ENCODE measurements at regions not wholly inside any gene's neighbourhood (a gene's known extent, or its start where the extent isn't known, plus 50 kb on each side); places are given as distances from the start of the nearest gene placed in this dataset.

DNA sequence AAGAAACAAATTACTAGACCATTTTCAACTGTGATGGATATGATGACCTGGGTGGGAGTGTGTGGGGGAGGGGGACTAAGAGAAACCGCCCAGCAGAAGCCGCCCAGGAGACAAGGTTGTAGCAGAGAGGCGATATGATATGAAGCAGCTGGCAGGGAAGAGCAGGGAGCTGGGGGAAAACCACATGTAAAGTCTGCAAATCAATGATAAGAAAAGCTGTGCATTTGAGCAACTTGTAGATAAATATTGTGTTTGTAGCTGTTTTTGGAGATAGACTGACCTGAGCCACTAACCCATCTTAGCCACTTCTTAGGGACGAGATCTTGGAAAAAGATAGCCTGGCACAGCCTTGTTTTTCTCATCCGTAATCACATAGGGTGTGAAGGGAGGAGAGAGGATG lies 252.6 kb downstream of the SEC23IP start (continued):
- TF ChIP-seq, protein P1, sequence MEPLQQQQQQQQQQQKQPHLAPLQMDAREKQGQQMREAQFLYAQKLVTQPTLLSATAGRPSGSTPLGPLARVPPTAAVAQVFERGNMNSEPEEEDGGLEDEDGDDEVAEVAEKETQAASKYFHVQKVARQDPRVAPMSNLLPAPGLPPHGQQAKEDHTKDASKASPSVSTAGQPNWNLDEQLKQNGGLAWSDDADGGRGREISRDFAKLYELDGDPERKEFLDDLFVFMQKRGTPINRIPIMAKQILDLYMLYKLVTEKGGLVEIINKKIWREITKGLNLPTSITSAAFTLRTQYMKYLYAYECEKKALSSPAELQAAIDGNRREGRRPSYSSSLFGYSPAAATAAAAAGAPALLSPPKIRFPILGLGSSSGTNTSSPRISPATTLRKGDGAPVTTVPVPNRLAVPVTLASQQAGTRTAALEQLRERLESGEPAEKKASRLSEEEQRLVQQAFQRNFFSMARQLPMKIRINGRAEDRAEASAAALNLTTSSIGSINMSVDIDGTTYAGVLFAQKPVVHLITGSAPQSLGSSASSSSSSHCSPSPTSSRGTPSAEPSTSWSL (CRISPR knock-in tag; IDR thresholded peaks at IDR 0.05; ENCODE audit: borderline replicate concordance): no peak
- peak; percentile 86 for TF ChIP-seq MECOM (CRISPR knock-in tag; IDR thresholded peaks at IDR 0.05)
- no peak for TF ChIP-seq HDAC6 (IDR thresholded peaks at IDR 0.05; ENCODE audit: low read depth, low read length)
- no peak for TF ChIP-seq SAP30 (IDR thresholded peaks at IDR 0.05; ENCODE audit: borderline replicate concordance, insufficient read depth, low read depth, low read length, poor library complexity, severe bottlenecking)
- no peak for TF ChIP-seq PHF8 (IDR thresholded peaks at IDR 0.05; ENCODE audit: borderline replicate concordance, low read length)
- no peak for TF ChIP-seq POLR2A (conservative IDR thresholded peaks at IDR 0.05)
- no peak for TF ChIP-seq KLF10 (CRISPR knock-in tag; IDR thresholded peaks at IDR 0.05)
- no peak for TF ChIP-seq ZNF347 (CRISPR knock-in tag; IDR thresholded peaks at IDR 0.05; ENCODE audit: low read depth)
- no peak for TF ChIP-seq RBFOX2 (IDR thresholded peaks at IDR 0.05; ENCODE audit: low read depth, low read length)
- no peak for TF ChIP-seq MXI1 (IDR thresholded peaks at IDR 0.05; ENCODE audit: low read depth, low read length)
- TF ChIP-seq, protein P2, sequence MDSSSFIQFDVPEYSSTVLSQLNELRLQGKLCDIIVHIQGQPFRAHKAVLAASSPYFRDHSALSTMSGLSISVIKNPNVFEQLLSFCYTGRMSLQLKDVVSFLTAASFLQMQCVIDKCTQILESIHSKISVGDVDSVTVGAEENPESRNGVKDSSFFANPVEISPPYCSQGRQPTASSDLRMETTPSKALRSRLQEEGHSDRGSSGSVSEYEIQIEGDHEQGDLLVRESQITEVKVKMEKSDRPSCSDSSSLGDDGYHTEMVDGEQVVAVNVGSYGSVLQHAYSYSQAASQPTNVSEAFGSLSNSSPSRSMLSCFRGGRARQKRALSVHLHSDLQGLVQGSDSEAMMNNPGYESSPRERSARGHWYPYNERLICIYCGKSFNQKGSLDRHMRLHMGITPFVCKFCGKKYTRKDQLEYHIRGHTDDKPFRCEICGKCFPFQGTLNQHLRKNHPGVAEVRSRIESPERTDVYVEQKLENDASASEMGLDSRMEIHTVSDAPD (CRISPR knock-in tag; IDR thresholded peaks at IDR 0.05): no peak
- TF ChIP-seq, protein P3, sequence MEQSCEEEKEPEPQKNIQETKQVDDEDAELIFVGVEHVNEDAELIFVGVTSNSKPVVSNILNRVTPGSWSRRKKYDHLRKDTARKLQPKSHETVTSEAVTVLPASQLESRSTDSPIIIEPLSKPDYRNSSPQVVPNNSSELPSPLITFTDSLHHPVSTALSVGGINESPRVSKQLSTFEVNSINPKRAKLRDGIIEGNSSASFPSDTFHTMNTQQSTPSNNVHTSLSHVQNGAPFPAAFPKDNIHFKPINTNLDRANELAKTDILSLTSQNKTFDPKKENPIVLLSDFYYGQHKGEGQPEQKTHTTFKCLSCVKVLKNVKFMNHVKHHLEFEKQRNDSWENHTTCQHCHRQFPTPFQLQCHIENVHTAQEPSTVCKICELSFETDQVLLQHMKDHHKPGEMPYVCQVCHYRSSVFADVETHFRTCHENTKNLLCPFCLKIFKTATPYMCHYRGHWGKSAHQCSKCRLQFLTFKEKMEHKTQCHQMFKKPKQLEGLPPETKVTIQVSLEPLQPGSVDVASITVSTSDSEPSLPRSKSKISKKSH (CRISPR knock-in tag; IDR thresholded peaks at IDR 0.05): no peak
- TF ChIP-seq, protein P4, sequence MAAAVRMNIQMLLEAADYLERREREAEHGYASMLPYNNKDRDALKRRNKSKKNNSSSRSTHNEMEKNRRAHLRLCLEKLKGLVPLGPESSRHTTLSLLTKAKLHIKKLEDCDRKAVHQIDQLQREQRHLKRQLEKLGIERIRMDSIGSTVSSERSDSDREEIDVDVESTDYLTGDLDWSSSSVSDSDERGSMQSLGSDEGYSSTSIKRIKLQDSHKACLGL (CRISPR knock-in tag; IDR thresholded peaks at IDR 0.05; ENCODE audit: borderline replicate concordance, poor library complexity, severe bottlenecking): no peak
- TF ChIP-seq, protein P5, sequence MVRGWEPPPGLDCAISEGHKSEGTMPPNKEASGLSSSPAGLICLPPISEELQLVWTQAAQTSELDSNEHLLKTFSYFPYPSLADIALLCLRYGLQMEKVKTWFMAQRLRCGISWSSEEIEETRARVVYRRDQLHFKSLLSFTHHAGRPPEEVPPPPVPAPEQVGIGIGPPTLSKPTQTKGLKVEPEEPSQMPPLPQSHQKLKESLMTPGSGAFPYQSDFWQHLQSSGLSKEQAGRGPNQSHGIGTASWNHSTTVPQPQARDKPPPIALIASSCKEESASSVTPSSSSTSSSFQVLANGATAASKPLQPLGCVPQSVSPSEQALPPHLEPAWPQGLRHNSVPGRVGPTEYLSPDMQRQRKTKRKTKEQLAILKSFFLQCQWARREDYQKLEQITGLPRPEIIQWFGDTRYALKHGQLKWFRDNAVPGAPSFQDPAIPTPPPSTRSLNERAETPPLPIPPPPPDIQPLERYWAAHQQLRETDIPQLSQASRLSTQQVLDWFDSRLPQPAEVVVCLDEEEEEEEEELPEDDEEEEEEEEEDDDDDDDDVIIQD (CRISPR knock-in tag; IDR thresholded peaks at IDR 0.05): no peak
- TF ChIP-seq MAFF (IDR thresholded peaks at IDR 0.05; ENCODE audit: low read length): no peak
- peak; percentile 56; the same call in 1 of the 2 replicates for TF ChIP-seq TARDBP (IDR thresholded peaks at IDR 0.05)
- no peak for TF ChIP-seq ILK (tag; IDR thresholded peaks at IDR 0.05; ENCODE audit: borderline replicate concordance, low read depth)
- no peak for TF ChIP-seq ZNF507 (tag; conservative IDR thresholded peaks at IDR 0.05)
- TF ChIP-seq, protein P6, sequence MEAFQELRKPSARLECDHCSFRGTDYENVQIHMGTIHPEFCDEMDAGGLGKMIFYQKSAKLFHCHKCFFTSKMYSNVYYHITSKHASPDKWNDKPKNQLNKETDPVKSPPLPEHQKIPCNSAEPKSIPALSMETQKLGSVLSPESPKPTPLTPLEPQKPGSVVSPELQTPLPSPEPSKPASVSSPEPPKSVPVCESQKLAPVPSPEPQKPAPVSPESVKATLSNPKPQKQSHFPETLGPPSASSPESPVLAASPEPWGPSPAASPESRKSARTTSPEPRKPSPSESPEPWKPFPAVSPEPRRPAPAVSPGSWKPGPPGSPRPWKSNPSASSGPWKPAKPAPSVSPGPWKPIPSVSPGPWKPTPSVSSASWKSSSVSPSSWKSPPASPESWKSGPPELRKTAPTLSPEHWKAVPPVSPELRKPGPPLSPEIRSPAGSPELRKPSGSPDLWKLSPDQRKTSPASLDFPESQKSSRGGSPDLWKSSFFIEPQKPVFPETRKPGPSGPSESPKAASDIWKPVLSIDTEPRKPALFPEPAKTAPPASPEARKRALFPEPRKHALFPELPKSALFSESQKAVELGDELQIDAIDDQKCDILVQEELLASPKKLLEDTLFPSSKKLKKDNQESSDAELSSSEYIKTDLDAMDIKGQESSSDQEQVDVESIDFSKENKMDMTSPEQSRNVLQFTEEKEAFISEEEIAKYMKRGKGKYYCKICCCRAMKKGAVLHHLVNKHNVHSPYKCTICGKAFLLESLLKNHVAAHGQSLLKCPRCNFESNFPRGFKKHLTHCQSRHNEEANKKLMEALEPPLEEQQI (IDR thresholded peaks at IDR 0.05): peak; percentile 55; the same call in 1 of the 2 replicates
- TF ChIP-seq ZZZ3 (IDR thresholded peaks at IDR 0.05): no peak
- TF ChIP-seq ZNF12 (CRISPR knock-in tag; IDR thresholded peaks at IDR 0.05): no peak
